Liver (tissue), 3 donors: ENCODE measurements at regions not wholly inside any gene's neighbourhood (a gene's known extent, or its start where the extent isn't known, plus 50 kb on each side); places are given as distances from the start of the nearest gene placed in this dataset.

Experiments used
- CTCF ChIP-seq: fragments of 150-350 bp; IDR thresholded peaks from 2 replicates; pipeline ENCODE4 v1.5.1; 2017; ENCODE audit warnings: improper control_type of control experiment, low read depth, low read length; ENCODE audit not compliant: missing input control
- RAD21 ChIP-seq, 2 donors: IDR thresholded peaks; 2 replicates each; pipeline ENCODE4 v1.6.1; 2016; ENCODE audit warnings: antibody characterized with exemption in 2 of 2, mild to moderate bottlenecking in 2 of 2
- REST ChIP-seq: IDR thresholded peaks from 2 replicates; pipeline ENCODE4 v1.6.1; 2016; ENCODE audit warnings: antibody characterized with exemption, mild to moderate bottlenecking
- SP1 ChIP-seq: IDR thresholded peaks from 2 replicates; pipeline ENCODE4 v1.6.1; 2018; ENCODE audit warnings: antibody characterized with exemption, mild to moderate bottlenecking
- donor health status: healthy.
- donor health status: healthy.

GRCh38 chr14:66076176-66076575 lies 410.0 kb upstream of the CCDC196 start:
- no peak for TF ChIP-seq CTCF
- no peak for TF ChIP-seq RAD21 (IDR thresholded peaks at IDR 0.05)
- TF ChIP-seq SP1, result no peak
- TF ChIP-seq REST, result no peak
